GM21381 (cell line): ENCODE measurements at regions not wholly inside any gene's neighbourhood (a gene's known extent, or its start where the extent isn't known, plus 50 kb on each side); places are given as distances from the start of the nearest gene placed in this dataset.
A peak's percentile ranks its signal among the peaks of the same experiment; 100 is the strongest.

Experiments
- ATAC-seq: cut with Tn5 transposase; IDR thresholded peaks from one replicate; pipeline ENCODE4 v1.9.1; 2021; ENCODE audit warnings: mild to moderate bottlenecking, moderate library complexity; ENCODE audit not compliant: unreplicated experiment

GRCh38 chr13:47094734-47095434 is 198.0 kb upstream of the HTR2A start:
- ATAC-seq: peak; percentile 89

GRCh38 chr13:47092202-47092601 is 195.3 kb upstream of the HTR2A start:
- ATAC-seq: no peak

GRCh38 chr13:47087841-47088240 is 191.0 kb upstream of the HTR2A start:
- ATAC-seq: no peak

GRCh38 chr13:47087241-47087640 is 190.4 kb upstream of the HTR2A start:
- no peak for ATAC-seq

- ATAC-seq: no peak
Observed at GRCh38 chr13:47085346-47085745, 188.5 kb upstream of the HTR2A start.

- ATAC-seq: no peak
Observed at GRCh38 chr13:47081850-47082249, 185.0 kb upstream of the HTR2A start.

- ATAC-seq: no peak
Observed at GRCh38 chr13:47081246-47081645, 184.4 kb upstream of the HTR2A start.

GRCh38 chr13:47080621-47081020 is 183.8 kb upstream of the HTR2A start:
- ATAC-seq: no peak

- ATAC-seq: no peak
Observed at GRCh38 chr13:47076500-47076899, 179.6 kb upstream of the HTR2A start.

GRCh38 chr13:47069133-47069532 is 172.3 kb upstream of the HTR2A start:
- ATAC-seq: no peak

GRCh38 chr13:47067306-47067705 is 170.5 kb upstream of the HTR2A start:
- ATAC-seq: no peak

GRCh38 chr13:47066226-47066625 is 169.4 kb upstream of the HTR2A start:
- no peak for ATAC-seq

- no peak for ATAC-seq
Observed at GRCh38 chr13:47064381-47064780, 167.5 kb upstream of the HTR2A start.

- no peak for ATAC-seq
Observed at GRCh38 chr13:47049276-47049989, 152.6 kb upstream of the HTR2A start.

- ATAC-seq: no peak
Observed at GRCh38 chr13:47046706-47047105, 149.9 kb upstream of the HTR2A start.

- no peak for ATAC-seq
Observed at GRCh38 chr13:47044842-47045241, 148.0 kb upstream of the HTR2A start.

- no peak for ATAC-seq
Observed at GRCh38 chr13:47039106-47039505, 142.3 kb upstream of the HTR2A start.

- ATAC-seq: no peak
Observed at GRCh38 chr13:47038188-47038587, 141.3 kb upstream of the HTR2A start.

GRCh38 chr13:47036294-47037008 is 139.6 kb upstream of the HTR2A start:
- peak; percentile 99 for ATAC-seq

GRCh38 chr13:47033216-47033615 is 136.4 kb upstream of the HTR2A start:
- no peak for ATAC-seq

GRCh38 chr13:47027780-47028437 is 131.1 kb upstream of the HTR2A start:
- ATAC-seq: no peak
